Suprapubic skin (tissue), 4 donors: ENCODE measurements at regions not wholly inside any gene's neighbourhood (a gene's known extent, or its start where the extent isn't known, plus 50 kb on each side); places are given as distances from the start of the nearest gene placed in this dataset.

ENCODE experiments used
- DNase-seq, 2 donors: peaks; one replicate each; pipeline ENCODE4 v3.0.0-alpha.2; 2019; ENCODE audit warnings: low spot score in 2 of 2
- H3K27ac ChIP-seq: fragments of 200-600 bp; sonication (generic); one replicate; pipeline ENCODE4 v1.5.1; 2019
- H3K27me3 ChIP-seq: fragments of 200-600 bp; sonication (generic); one replicate; pipeline ENCODE4 v1.5.1; 2019
- H3K36me3 ChIP-seq: fragments of 200-600 bp; sonication (generic); one replicate; pipeline ENCODE4 v1.5.1; 2019
- H3K4me1 ChIP-seq: fragments of 200-600 bp; sonication (generic); one replicate; pipeline ENCODE4 v1.5.1; 2019
- H3K4me3 ChIP-seq: fragments of 200-600 bp; sonication (generic); one replicate; pipeline ENCODE4 v1.5.1; 2019; ENCODE audit warnings: mild to moderate bottlenecking
- H3K9me3 ChIP-seq: fragments of 200-600 bp; sonication (generic); one replicate; pipeline ENCODE4 v1.5.1; 2019
- EP300 ChIP-seq: sonication (generic); formaldehyde crosslinking; IDR thresholded peaks from one replicate; pipeline ENCODE4 v1.6.1; 2017; ENCODE audit warnings: antibody characterized with exemption
- POLR2A ChIP-seq, 2 donors: fragments of 450-650 bp; IDR thresholded peaks; one replicate each; pipeline ENCODE4 v1.6.1; 2017; ENCODE audit warnings: antibody characterized with exemption in 2 of 2, mild to moderate bottlenecking in 2 of 2, moderate library complexity in 2 of 2
- POLR2AphosphoS5 ChIP-seq, 3 donors: sonication (generic); formaldehyde crosslinking; IDR thresholded peaks; one replicate each; pipeline ENCODE4 v1.6.1; 2017; ENCODE audit warnings: antibody characterized with exemption in 3 of 3
- WGBS: methylation state at CpG from one replicate; pipeline ENCODE4 v1.1.5; 2018; 5-methylcytosine and 5-hydroxymethylcytosine counted together
- TF ChIP-seq, protein P1 (sequence below), 2 donors: fragments of 200-600 bp in 1 of 2; fragments of 450-650 bp in 1 of 2; sonication (generic) in 1 of 2; IDR thresholded peaks; one replicate each; pipeline ENCODE4 v1.5.1; 2016 to 2019; ENCODE audit warnings: antibody characterized with exemption in 2 of 2, mild to moderate bottlenecking in 1 of 2, moderate library complexity in 1 of 2

- peak in 1 of 2 donors; percentile 64 for DNase-seq
- Histone ChIP-seq H3K9me3 (no peaks in the 10 kb centered on the region), H3K27ac (no peak overlapping the region), H3K36me3 (no peaks in the 10 kb centered on the region), H3K27me3 (peaks cover 3% of the 10 kb centered on the region), H3K4me3 (no peak overlapping the region), H3K4me1 (no peaks in the 10 kb centered on the region)
- TF ChIP-seq EP300: no peak
- WGBS: 76% methylated on average over 5 of the region's 7 CpGs
Measured at GRCh38 chr3:127490271-127491023, 100.1 kb downstream of the TPRA1 start.

GRCh38 chr3:127489357-127489756 is 101.2 kb downstream of the TPRA1 start:
- H3K36me3 ChIP-seq: no peaks in the 10 kb centered on the region
- no peak for DNase-seq
- H3K27ac ChIP-seq: no peak overlapping the region
- TF ChIP-seq POLR2A (IDR thresholded peaks at IDR 0.05): no peak
- no peak for TF ChIP-seq EP300
- no peak for TF ChIP-seq POLR2AphosphoS5 (IDR thresholded peaks at IDR 0.05)
- TF ChIP-seq, protein P1, sequence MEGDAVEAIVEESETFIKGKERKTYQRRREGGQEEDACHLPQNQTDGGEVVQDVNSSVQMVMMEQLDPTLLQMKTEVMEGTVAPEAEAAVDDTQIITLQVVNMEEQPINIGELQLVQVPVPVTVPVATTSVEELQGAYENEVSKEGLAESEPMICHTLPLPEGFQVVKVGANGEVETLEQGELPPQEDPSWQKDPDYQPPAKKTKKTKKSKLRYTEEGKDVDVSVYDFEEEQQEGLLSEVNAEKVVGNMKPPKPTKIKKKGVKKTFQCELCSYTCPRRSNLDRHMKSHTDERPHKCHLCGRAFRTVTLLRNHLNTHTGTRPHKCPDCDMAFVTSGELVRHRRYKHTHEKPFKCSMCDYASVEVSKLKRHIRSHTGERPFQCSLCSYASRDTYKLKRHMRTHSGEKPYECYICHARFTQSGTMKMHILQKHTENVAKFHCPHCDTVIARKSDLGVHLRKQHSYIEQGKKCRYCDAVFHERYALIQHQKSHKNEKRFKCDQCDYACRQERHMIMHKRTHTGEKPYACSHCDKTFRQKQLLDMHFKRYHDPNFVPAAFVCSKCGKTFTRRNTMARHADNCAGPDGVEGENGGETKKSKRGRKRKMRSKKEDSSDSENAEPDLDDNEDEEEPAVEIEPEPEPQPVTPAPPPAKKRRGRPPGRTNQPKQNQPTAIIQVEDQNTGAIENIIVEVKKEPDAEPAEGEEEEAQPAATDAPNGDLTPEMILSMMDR (IDR thresholded peaks at IDR 0.05): no peak
- no peaks in the 10 kb centered on the region for H3K9me3 ChIP-seq
- H3K4me1 ChIP-seq: no peaks in the 10 kb centered on the region
- no peak overlapping the region for H3K4me3 ChIP-seq
- H3K27me3 ChIP-seq: peaks cover 3% of the 10 kb centered on the region
- 87% methylated on average over 5 of the region's 5 CpGs for WGBS

DNA sequence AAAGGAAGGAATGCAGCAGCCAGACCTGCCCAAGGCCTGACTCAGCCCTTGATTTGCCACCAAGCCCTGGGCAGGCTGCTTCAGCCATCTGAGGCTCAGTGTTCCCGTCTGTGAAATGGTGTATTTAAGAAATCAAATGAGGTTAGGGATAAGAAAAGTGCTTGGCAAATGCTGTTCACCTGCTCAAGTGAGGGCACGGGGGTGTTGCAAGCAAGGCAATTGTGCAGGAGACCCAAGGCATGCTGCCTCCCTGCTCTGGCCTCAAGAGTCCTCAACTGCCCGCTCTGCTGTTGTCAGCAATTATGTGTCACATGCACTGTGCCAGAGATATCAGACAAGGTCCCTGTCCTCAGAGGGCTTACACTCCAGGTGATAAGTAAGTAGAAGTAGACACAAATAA is 101.8 kb downstream of the TPRA1 start:
- DNase-seq: peak in 1 of 2 donors; percentile 49
- H3K4me1 ChIP-seq: no peaks in the 10 kb centered on the region
- H3K27ac ChIP-seq: no peak overlapping the region
- 91% methylated on average over 3 of the region's 3 CpGs for WGBS
- H3K9me3 ChIP-seq: no peaks in the 10 kb centered on the region
- TF ChIP-seq EP300: no peak
- TF ChIP-seq, protein P1 (IDR thresholded peaks at IDR 0.05): no peak
- no peak for TF ChIP-seq POLR2A (IDR thresholded peaks at IDR 0.05)
- TF ChIP-seq POLR2AphosphoS5 (IDR thresholded peaks at IDR 0.05): no peak
- H3K27me3 ChIP-seq: peaks cover 3% of the 10 kb centered on the region
- no peak overlapping the region for H3K4me3 ChIP-seq
- H3K36me3 ChIP-seq: no peaks in the 10 kb centered on the region

- Histone ChIP-seq H3K27ac (no peak overlapping the region), H3K4me3 (no peak overlapping the region), H3K36me3 (no peaks in the 10 kb centered on the region), H3K9me3 (no peaks in the 10 kb centered on the region), H3K27me3 (peaks cover 3% of the 10 kb centered on the region), H3K4me1 (no peaks in the 10 kb centered on the region)
- DNase-seq: peak in 1 of 2 donors; percentile 40
- 58% methylated on average over 8 of the region's 8 CpGs for whole genome bisulfite sequencing
- TF ChIP-seq EP300: no peak
- TF ChIP-seq POLR2A (IDR thresholded peaks at IDR 0.05): no peak
- TF ChIP-seq, protein P1 (IDR thresholded peaks at IDR 0.05): no peak
- no peak for TF ChIP-seq POLR2AphosphoS5 (IDR thresholded peaks at IDR 0.05)
Measured at GRCh38 chr3:127488141-127488672, 102.3 kb downstream of the TPRA1 start.

DNA sequence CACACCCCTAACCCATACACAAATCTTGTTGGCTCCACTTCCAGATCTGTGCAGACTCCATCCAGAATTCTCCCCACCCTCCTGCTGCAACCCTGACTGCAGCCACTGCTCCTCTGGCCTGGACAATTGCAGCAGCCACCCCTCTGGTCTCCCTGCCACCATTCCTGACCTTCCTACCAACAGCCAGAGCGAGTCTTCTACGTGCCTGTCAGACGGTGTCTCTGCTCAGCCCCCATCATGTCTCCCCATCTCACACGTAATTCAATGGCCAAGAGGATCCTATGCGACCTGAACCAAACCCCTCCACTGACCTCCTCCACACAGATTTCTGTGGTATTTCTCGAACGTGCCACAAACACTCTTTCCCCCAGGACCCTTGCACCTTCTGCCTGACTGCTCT is 103.3 kb downstream of the TPRA1 start:
- Histone ChIP-seq H3K4me3 (no peak overlapping the region), H3K27ac (no peak overlapping the region), H3K27me3 (peaks cover 3% of the 10 kb centered on the region), H3K4me1 (no peaks in the 10 kb centered on the region), H3K36me3 (no peaks in the 10 kb centered on the region), H3K9me3 (no peaks in the 10 kb centered on the region)
- 90% methylated on average over 7 of the region's 7 CpGs for WGBS
- no peak for TF ChIP-seq POLR2AphosphoS5 (IDR thresholded peaks at IDR 0.05)
- DNase-seq: peak in 1 of 2 donors; percentile 20

DNA sequence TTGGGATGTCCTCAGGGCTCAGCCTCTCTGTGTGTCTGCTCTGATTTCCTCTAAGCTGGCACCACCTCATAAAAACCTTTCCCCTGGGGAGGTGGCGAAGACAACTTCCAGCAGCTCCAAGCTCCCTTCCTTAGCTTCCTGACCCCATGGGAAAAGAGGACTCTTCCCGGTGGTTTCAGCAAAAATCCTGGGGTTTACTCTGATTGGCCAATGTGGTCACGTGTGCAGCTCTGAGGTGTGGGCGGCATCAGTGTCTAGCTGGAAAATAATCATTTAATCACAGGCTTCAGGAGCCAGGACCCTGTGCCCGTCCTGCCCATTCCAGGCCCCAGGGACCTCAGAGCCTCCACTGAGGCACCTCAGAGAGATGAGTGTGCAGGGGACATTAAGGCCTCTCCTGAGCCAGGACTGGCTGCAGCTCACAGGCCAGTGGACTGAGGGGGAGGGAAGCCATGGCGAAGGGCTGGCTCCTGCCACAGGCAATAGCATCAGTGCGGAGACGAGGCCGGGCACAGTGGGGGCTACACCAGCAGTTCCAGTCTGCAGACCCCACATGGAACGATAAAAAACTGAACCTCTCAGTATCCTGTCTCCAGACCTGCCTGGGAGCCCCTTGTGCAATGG is 104.1 kb downstream of the TPRA1 start:
- Histone ChIP-seq H3K4me3 (no peak overlapping the region), H3K27me3 (peaks cover 3% of the 10 kb centered on the region), H3K27ac (no peak overlapping the region), H3K4me1 (no peaks in the 10 kb centered on the region), H3K9me3 (no peaks in the 10 kb centered on the region), H3K36me3 (no peaks in the 10 kb centered on the region)
- peak in 1 of 2 donors; percentile 62 for DNase-seq
- no peak for TF ChIP-seq POLR2A (IDR thresholded peaks at IDR 0.05)
- TF ChIP-seq, protein P1 (IDR thresholded peaks at IDR 0.05): no peak
- TF ChIP-seq POLR2AphosphoS5 (IDR thresholded peaks at IDR 0.05): no peak
- no peak for TF ChIP-seq EP300
- WGBS: 72% methylated on average over 5 of the region's 10 CpGs
